ENCODE measurements at regions not wholly inside any gene's neighbourhood (a gene's known extent, or its start where the extent isn't known, plus 50 kb on each side); places are given as distances from the start of the nearest gene placed in this dataset.

DNA sequence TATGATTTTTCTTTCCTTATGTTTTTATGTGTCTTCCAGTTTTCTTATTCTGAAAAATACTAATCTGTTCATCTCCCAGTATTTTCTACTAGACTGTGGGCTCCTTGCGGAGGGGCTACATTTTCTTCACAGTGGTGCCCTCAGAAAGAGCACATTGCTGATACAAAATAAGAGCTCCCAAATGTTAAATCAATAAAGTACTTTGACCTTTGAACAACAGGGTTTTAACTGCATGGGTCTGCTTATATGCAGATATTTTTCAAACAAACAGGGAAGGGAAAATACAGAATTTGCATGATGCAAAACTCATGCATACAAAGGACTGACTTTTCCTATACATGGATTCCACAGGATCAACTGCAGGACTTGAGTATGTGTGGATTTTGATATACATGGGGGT is 79.9 kb upstream of the ACO1 start:
- no peak for DNase-seq (ENCODE audit: low spot score)

DNA sequence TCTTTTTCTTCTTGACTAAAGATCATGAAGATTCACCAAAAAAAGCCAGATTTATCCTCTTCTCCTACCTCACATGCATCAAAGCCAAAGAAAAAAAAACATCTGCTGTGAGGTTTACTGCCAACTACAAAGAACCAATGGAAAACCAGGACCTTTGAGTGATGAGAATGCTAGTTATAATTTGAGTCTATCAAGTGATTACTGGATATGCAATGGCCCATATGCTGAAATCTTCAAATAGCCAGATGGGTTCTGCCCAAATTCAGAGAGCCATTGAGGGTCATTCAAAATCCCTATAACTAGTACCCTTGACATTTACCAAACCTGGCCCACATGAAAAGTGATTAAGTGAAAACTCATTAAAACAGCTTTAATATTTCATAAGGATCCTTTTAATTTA is 78.4 kb upstream of the ACO1 start:
- no peak for DNase-seq (ENCODE audit: low spot score)

DNA sequence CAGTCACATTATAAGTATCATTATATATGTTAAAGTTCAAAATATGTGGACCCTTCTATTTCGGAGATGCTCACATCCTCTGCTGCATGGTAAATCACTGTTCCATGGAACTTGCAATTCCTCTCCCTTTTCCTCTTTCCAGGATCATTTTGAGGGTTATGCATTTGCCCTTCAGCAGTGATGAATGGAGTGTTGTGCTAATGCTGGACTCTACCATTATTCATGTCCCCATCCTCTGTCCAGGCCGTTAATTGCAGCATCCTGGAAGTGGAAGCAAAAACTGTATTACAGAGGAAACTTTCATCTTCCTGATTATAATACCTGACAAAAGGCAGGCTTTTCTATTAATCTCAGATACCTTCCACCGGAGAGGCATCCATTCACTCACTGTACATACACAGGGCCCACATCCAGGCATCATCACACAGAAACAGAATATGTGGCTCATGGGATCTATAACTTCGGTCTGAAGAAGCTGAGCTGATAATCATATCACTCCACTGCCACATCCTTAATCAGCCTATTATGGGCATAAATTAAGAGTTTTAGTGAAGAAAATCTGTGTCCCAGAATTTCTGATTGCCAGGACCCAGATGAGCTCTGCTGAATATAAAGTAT is 65.0 kb upstream of the ACO1 start:
- DNase-seq (ENCODE audit: low spot score) = no peak

DNA sequence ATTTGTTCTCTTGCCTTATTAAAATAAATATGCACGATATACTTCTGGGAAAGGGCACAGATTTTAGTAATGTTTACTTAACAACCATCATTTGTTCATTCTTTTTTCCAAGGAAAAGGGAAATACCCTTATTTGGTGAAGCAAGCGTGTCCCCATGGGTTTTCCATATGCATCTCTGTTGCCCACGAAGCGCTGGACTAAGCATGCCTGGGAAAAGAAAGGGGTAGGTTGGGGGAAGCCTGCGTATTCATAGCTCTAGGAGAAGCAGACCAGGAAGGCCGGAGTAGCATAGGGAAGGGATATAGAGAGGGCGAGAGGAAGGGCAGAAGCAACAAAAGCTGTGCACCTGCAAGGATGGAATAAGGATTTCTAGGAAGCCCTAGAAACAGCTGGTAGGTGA is 61.8 kb upstream of the ACO1 start:
- no peak for DNase-seq (ENCODE audit: low spot score)

DNA sequence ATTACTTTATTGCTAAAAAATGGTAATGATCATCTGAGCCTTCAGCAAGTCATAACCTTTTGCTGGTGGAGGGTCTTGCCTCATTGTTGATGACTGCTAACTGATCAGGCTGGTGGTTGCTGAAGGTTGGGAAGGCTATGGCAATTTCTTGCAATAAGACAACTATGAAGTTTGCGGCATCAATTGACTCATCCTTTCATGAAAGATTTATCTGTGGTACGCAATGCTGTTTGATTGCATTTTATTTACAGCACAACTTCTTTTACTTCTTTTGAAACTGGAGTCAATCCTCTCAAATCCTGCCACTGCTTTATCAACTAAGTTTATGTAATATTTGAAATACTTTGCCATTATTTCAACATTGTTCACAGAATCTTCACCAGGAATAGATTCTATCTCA is 58.3 kb upstream of the ACO1 start:
- no peak for DNase-seq (ENCODE audit: low spot score)

DNA sequence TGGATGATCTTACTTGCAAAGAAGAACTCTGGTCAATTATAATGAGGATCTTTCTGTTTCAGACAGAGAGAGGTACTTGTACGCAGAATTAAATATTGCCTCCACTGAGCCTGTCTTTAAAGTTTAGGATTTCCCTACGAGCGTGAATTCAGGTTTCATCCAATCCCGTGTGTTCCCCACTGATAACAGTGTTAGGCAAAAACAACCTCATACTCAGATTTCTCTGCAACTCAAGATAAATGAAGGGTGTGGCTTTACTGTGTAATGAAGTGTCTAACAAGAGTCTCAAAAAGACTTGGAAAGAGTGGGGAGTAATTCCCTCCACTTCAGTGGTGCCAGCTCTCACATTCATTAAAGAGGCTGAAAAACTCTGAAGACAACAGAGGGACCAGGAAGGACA is 53.2 kb upstream of the ACO1 start:
- no peak for DNase-seq (ENCODE audit: low spot score)

DNA sequence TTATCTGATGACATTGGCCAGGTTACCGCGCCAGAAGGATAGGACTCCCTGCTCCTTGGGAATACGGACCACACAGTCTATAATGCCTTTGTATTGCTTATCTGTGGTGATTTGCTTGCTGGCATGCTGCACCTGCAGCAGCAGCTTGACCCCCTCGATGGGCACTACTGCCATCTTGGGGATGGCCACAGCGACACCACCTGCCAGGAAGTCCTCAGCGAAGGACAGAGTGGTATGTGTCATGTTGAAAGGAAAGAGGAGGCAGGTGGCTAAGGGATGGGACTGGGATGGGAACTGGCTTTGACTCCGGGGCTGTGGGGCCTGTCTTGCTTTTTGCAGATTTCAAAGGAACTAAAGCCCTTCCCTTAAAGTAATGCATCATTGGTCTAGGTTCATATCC is 50.3 kb upstream of the ACO1 start:
- DNase-seq (ENCODE audit: low spot score) = no peak
